HEK293 (cell line): ENCODE measurements at regions not wholly inside any gene's neighbourhood (a gene's known extent, or its start where the extent isn't known, plus 50 kb on each side); places are given as distances from the start of the nearest gene placed in this dataset.

Experiments used
- CTCF ChIA-PET: fragments of 350-600 bp; formaldehyde crosslinking; extraction: SDS; loops from one replicate; lab custom pipeline; 2021; ENCODE audit warnings: antibody characterized with exemption; lab: Yijun Ruan, JAX
- POLR2A ChIA-PET: fragments of 300-600 bp; formaldehyde crosslinking; extraction: SDS; loops from one replicate; lab custom pipeline; 2020; ENCODE audit warnings: antibody characterized with exemption, inconsistent platforms; lab: Yijun Ruan, JAX
- H3K27ac ChIP-seq: fragments of 200-500 bp; sonication (Bioruptor generic); 2 replicates; pipeline ENCODE4 v1.5.1; 2014; ENCODE audit warnings: low read depth, low read length, control low read depth, inconsistent platforms; ENCODE audit errors: extremely low read depth
- H3K36me3 ChIP-seq, 2 experiments: fragments of 200-500 bp in 1 of 2; sonication (Bioruptor generic) in 1 of 2; 1 replicate in 1 of 2; 2 replicates in 1 of 2; pipeline ENCODE4 v1.5.1; 2014 to 2017; ENCODE audit warnings: inconsistent platforms in 2 of 2, low read length in 2 of 2; ENCODE audit not compliant: control insufficient read depth in 2 of 2, insufficient read depth in 1 of 2
- H3K4me1 ChIP-seq: fragments of 200-500 bp; sonication (Bioruptor generic); 2 replicates; pipeline ENCODE4 v1.5.1; 2014; ENCODE audit warnings: mild to moderate bottlenecking, low read length, inconsistent platforms; ENCODE audit not compliant: control insufficient read depth, insufficient read depth
- H3K4me3 ChIP-seq: 2 replicates; pipeline ENCODE4 v1.5.1; 2011; ENCODE audit warnings: low read depth, mild to moderate bottlenecking, control low read depth, low read length, moderate library complexity
- H3K9me3 ChIP-seq: fragments of 200-500 bp; sonication (Bioruptor generic); 2 replicates; pipeline ENCODE4 v1.5.1; 2014; ENCODE audit warnings: low read depth, low read length, inconsistent platforms; ENCODE audit not compliant: control insufficient read depth, insufficient read depth
- ATF2 ChIP-seq: fragments of 450-650 bp; formaldehyde crosslinking; IDR thresholded peaks from 2 replicates; pipeline ENCODE4 v1.5.1; 2016; ENCODE audit warnings: missing biosample characterization, missing genetic modification characterization, low read depth
- BCL11A ChIP-seq: fragments of 450-650 bp; formaldehyde crosslinking; IDR thresholded peaks from 2 replicates; pipeline ENCODE4 v1.5.1; 2016; ENCODE audit warnings: low read depth, missing biosample characterization, missing genetic modification characterization
- EGR2 ChIP-seq: fragments of 450-650 bp; formaldehyde crosslinking; IDR thresholded peaks from 2 replicates; pipeline ENCODE4 v1.5.1; 2016; ENCODE audit warnings: low read depth, missing biosample characterization, missing genetic modification characterization
- HOXC10 ChIP-seq: sonication (generic); formaldehyde crosslinking; IDR thresholded peaks from 2 replicates; pipeline ENCODE4 v1.8.1; 2023; ENCODE audit warnings: mild to moderate bottlenecking, missing genetic modification reagents
- KLF8 ChIP-seq: fragments of 450-650 bp; formaldehyde crosslinking; IDR thresholded peaks from 2 replicates; pipeline ENCODE4 v1.5.1; 2016; ENCODE audit warnings: missing biosample characterization, missing genetic modification characterization
- RBAK ChIP-seq: fragments of 450-650 bp; formaldehyde crosslinking; IDR thresholded peaks from 2 replicates; pipeline ENCODE4 v1.5.1; 2016; ENCODE audit warnings: missing biosample characterization, missing genetic modification characterization
- ZBTB11 ChIP-seq: fragments of 450-650 bp; formaldehyde crosslinking; conservative IDR thresholded peaks from 2 replicates; pipeline ENCODE4 v1.5.1; 2016; ENCODE audit warnings: low read depth, missing biosample characterization, missing genetic modification characterization
- ZBTB21 ChIP-seq: fragments of 450-650 bp; formaldehyde crosslinking; IDR thresholded peaks from 2 replicates; pipeline ENCODE4 v1.5.1; 2017; ENCODE audit warnings: missing biosample characterization, missing genetic modification characterization
- ZBTB49 ChIP-seq: fragments of 450-650 bp; formaldehyde crosslinking; IDR thresholded peaks from 2 replicates; pipeline ENCODE4 v1.5.1; 2016; ENCODE audit warnings: missing biosample characterization, missing genetic modification characterization, low read depth
- ZIC2 ChIP-seq: fragments of 450-650 bp; formaldehyde crosslinking; IDR thresholded peaks from 2 replicates; pipeline ENCODE4 v1.5.1; 2016; ENCODE audit warnings: missing biosample characterization, missing genetic modification characterization
- ZNF292 ChIP-seq: fragments of 450-650 bp; formaldehyde crosslinking; IDR thresholded peaks from 2 replicates; pipeline ENCODE4 v1.5.1; 2016; ENCODE audit warnings: low read depth, missing biosample characterization, missing genetic modification characterization, borderline replicate concordance
- ZNF350 ChIP-seq: fragments of 450-650 bp; formaldehyde crosslinking; IDR thresholded peaks from 2 replicates; pipeline ENCODE4 v1.5.0; 2017; ENCODE audit warnings: missing biosample characterization, mild to moderate bottlenecking, missing genetic modification characterization
- ZNF426 ChIP-seq: fragments of 450-650 bp; formaldehyde crosslinking; IDR thresholded peaks from 2 replicates; pipeline ENCODE4 v1.5.1; 2017; ENCODE audit warnings: missing biosample characterization, missing genetic modification characterization, mild to moderate bottlenecking, inconsistent platforms, moderate library complexity
- ZNF473 ChIP-seq: fragments of 450-650 bp; formaldehyde crosslinking; IDR thresholded peaks from 2 replicates; pipeline ENCODE4 v1.5.1; 2017; ENCODE audit warnings: missing biosample characterization, missing genetic modification characterization
- ZNF48 ChIP-seq: fragments of 450-650 bp; formaldehyde crosslinking; IDR thresholded peaks from 2 replicates; pipeline ENCODE4 v1.5.1; 2016; ENCODE audit warnings: missing biosample characterization, missing genetic modification characterization
- ZNF510 ChIP-seq: fragments of 450-650 bp; formaldehyde crosslinking; IDR thresholded peaks from 2 replicates; pipeline ENCODE4 v1.5.1; 2018; ENCODE audit warnings: mild to moderate bottlenecking, missing genetic modification characterization, missing biosample characterization; ENCODE audit not compliant: insufficient replicate concordance
- ZNF629 ChIP-seq: fragments of 450-650 bp; formaldehyde crosslinking; IDR thresholded peaks from 2 replicates; pipeline ENCODE4 v1.5.1; 2017; ENCODE audit warnings: missing biosample characterization, missing genetic modification characterization
- ZNF639 ChIP-seq: fragments of 450-650 bp; formaldehyde crosslinking; IDR thresholded peaks from 2 replicates; pipeline ENCODE4 v1.5.1; 2016; ENCODE audit warnings: missing biosample characterization, missing genetic modification characterization
- ZNF747 ChIP-seq: fragments of 450-650 bp; formaldehyde crosslinking; IDR thresholded peaks from 2 replicates; pipeline ENCODE4 v1.5.1; 2016; ENCODE audit warnings: missing biosample characterization, missing genetic modification characterization

GRCh38 chr10:31268444-31269303 is 50.3 kb upstream of the ZEB1 start:
- Histone ChIP-seq H3K4me1 (no peaks in the 10 kb centered on the region), H3K36me3 (no peaks in the 10 kb centered on the region), H3K27ac (no peak overlapping the region), H3K4me3 (no peak overlapping the region), H3K9me3 (no peaks in the 10 kb centered on the region)
- ChIA-PET POLR2A (no interaction called here), CTCF (interaction anchor here (0.8 kb wide), 1 partner anchor 45 kb away, joined by 3 read pairs; no protein-coding TSS in a partner anchor)
- TF ChIP-seq ZIC2 (tag by site-specific recombination): no peak
- no peak for TF ChIP-seq ZBTB21 (tag by site-specific recombination)
- no peak for TF ChIP-seq RBAK (tag by site-specific recombination)
- TF ChIP-seq ZNF426 (tag by site-specific recombination): no peak
- TF ChIP-seq ZNF48 (tag by site-specific recombination): no peak
- no peak for TF ChIP-seq ZNF747 (tag by site-specific recombination)
- TF ChIP-seq ZNF292 (tag by site-specific recombination): no peak
- TF ChIP-seq ZNF473 (tag by site-specific recombination): no peak
- no peak for TF ChIP-seq ZNF350 (tag by site-specific recombination)
- TF ChIP-seq HOXC10 (CRISPR knock-in tag): no peak
- TF ChIP-seq KLF8 (tag by site-specific recombination): no peak
- TF ChIP-seq ZBTB49 (tag by site-specific recombination): no peak
- TF ChIP-seq ZBTB11: no peak
- TF ChIP-seq ZNF639 (tag by site-specific recombination): no peak
- no peak for TF ChIP-seq BCL11A
- no peak for TF ChIP-seq ATF2 (tag by site-specific recombination)
- TF ChIP-seq EGR2 (tag by site-specific recombination): no peak
- TF ChIP-seq ZNF510 (tag by site-specific recombination): no peak
- no peak for TF ChIP-seq ZNF629 (tag by site-specific recombination)
